ENCODE measurements at regions not wholly inside any gene's neighbourhood (a gene's known extent, or its start where the extent isn't known, plus 50 kb on each side); places are given as distances from the start of the nearest gene placed in this dataset.

GRCh38 chr12:127223011-127223410, 1044.0 kb upstream of the TMEM132C start:
- Histone ChIP-seq H3K27ac (ENCODE audit: low read depth in 2 of 2, low read length in 1 of 2) (no peak overlapping the region), H3K27me3 (ENCODE audit: control insufficient read depth in 1 of 2, insufficient read depth in 2 of 2, low read length in 2 of 2) (no peaks in the 10 kb centered on the region), H3K9me3 (ENCODE audit: control insufficient read depth in 2 of 2, insufficient read depth in 1 of 2, low read depth in 1 of 2, low read length in 1 of 2) (peaks cover 0 to 12% of the 10 kb centered on the region in 2 donors), H3K36me3 (ENCODE audit: control insufficient read depth in 2 of 2, insufficient read depth in 2 of 2, low read length in 1 of 2) (no peaks in the 10 kb centered on the region), H3K4me1 (ENCODE audit: control insufficient read depth in 2 of 2, insufficient read depth in 2 of 2, low read length in 1 of 2) (no peaks in the 10 kb centered on the region), H3K4me3 (ENCODE audit: low read depth in 1 of 2, low read length in 2 of 2) (no peak overlapping the region)
- WGBS, 2 donors: 89 to 97% methylated on average over 2 of the region's 2 CpGs

GRCh38 chr12:127223731-127224130, 1043.2 kb upstream of the TMEM132C start:
- no peaks in the 10 kb centered on the region for H3K36me3 ChIP-seq (ENCODE audit: control insufficient read depth in 2 of 2, insufficient read depth in 2 of 2, low read length in 1 of 2)
- 45 to 47% methylated on average over 3 of the region's 3 CpGs for WGBS, 2 donors
- H3K27me3 ChIP-seq (ENCODE audit: control insufficient read depth in 1 of 2, insufficient read depth in 2 of 2, low read length in 2 of 2): no peaks in the 10 kb centered on the region
- H3K4me1 ChIP-seq (ENCODE audit: control insufficient read depth in 2 of 2, insufficient read depth in 2 of 2, low read length in 1 of 2): no peaks in the 10 kb centered on the region
- no peak overlapping the region for H3K27ac ChIP-seq (ENCODE audit: low read depth in 2 of 2, low read length in 1 of 2)
- peaks cover 0 to 8% of the 10 kb centered on the region in 2 donors for H3K9me3 ChIP-seq (ENCODE audit: control insufficient read depth in 2 of 2, insufficient read depth in 1 of 2, low read depth in 1 of 2, low read length in 1 of 2)
- H3K4me3 ChIP-seq (ENCODE audit: low read depth in 1 of 2, low read length in 2 of 2): no peak overlapping the region

GRCh38 chr12:127230843-127231260, 1036.1 kb upstream of the TMEM132C start:
- H3K27ac ChIP-seq (ENCODE audit: low read depth in 2 of 2, low read length in 1 of 2): no peak overlapping the region
- 63 to 68% methylated on average over 6 of the region's 6 CpGs for WGBS, 2 donors
- H3K4me3 ChIP-seq (ENCODE audit: low read depth in 1 of 2, low read length in 2 of 2): no peak overlapping the region
- H3K36me3 ChIP-seq (ENCODE audit: control insufficient read depth in 2 of 2, insufficient read depth in 2 of 2, low read length in 1 of 2): no peaks in the 10 kb centered on the region
- no peaks in the 10 kb centered on the region for H3K27me3 ChIP-seq (ENCODE audit: control insufficient read depth in 1 of 2, insufficient read depth in 2 of 2, low read length in 2 of 2)
- peaks cover 4 to 7% of the 10 kb centered on the region in 2 donors for H3K9me3 ChIP-seq (ENCODE audit: control insufficient read depth in 2 of 2, insufficient read depth in 1 of 2, low read depth in 1 of 2, low read length in 1 of 2)
- no peaks in the 10 kb centered on the region for H3K4me1 ChIP-seq (ENCODE audit: control insufficient read depth in 2 of 2, insufficient read depth in 2 of 2, low read length in 1 of 2)

DNA sequence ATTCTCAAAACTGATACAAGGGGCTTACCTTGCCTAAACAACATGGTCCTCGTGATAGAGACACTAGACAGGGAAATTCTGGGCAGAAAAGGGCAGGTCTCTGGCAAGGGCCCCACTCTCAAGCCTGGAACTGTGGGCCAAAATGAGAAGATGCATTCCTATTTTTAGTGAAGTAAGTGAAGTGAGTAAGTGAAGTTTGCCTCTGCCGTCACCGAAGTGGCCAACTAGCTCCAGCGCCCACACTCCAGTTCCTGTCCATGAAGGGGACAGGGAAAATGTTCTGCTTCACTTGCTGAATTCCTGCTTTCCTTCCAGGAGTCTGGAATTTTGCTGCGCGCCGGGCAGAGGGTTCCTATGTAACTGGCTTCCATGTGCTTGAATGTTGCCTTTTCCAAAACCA, 1035.6 kb upstream of the TMEM132C start:
- Histone ChIP-seq H3K4me3 (ENCODE audit: low read depth in 1 of 2, low read length in 2 of 2) (no peak overlapping the region), H3K36me3 (ENCODE audit: control insufficient read depth in 2 of 2, insufficient read depth in 2 of 2, low read length in 1 of 2) (no peaks in the 10 kb centered on the region), H3K4me1 (ENCODE audit: control insufficient read depth in 2 of 2, insufficient read depth in 2 of 2, low read length in 1 of 2) (no peaks in the 10 kb centered on the region), H3K9me3 (ENCODE audit: control insufficient read depth in 2 of 2, insufficient read depth in 1 of 2, low read depth in 1 of 2, low read length in 1 of 2) (peaks cover 4 to 7% of the 10 kb centered on the region in 2 donors), H3K27ac (ENCODE audit: low read depth in 2 of 2, low read length in 1 of 2) (no peak overlapping the region), H3K27me3 (ENCODE audit: control insufficient read depth in 1 of 2, insufficient read depth in 2 of 2, low read length in 2 of 2) (no peaks in the 10 kb centered on the region)
- WGBS, 2 donors: 71 to 79% methylated on average over 7 of the region's 7 CpGs

- Histone ChIP-seq H3K27me3 (ENCODE audit: control insufficient read depth in 1 of 2, insufficient read depth in 2 of 2, low read length in 2 of 2) (no peaks in the 10 kb centered on the region), H3K36me3 (ENCODE audit: control insufficient read depth in 2 of 2, insufficient read depth in 2 of 2, low read length in 1 of 2) (no peaks in the 10 kb centered on the region), H3K4me1 (ENCODE audit: control insufficient read depth in 2 of 2, insufficient read depth in 2 of 2, low read length in 1 of 2) (no peaks in the 10 kb centered on the region), H3K4me3 (ENCODE audit: low read depth in 1 of 2, low read length in 2 of 2) (no peak overlapping the region), H3K9me3 (ENCODE audit: control insufficient read depth in 2 of 2, insufficient read depth in 1 of 2, low read depth in 1 of 2, low read length in 1 of 2) (peaks cover 7 to 8% of the 10 kb centered on the region in 2 donors), H3K27ac (ENCODE audit: low read depth in 2 of 2, low read length in 1 of 2) (no peak overlapping the region)
- 49 to 53% methylated on average over 2 of the region's 2 CpGs for WGBS, 2 donors
Observed at GRCh38 chr12:127233016-127233415, 1034.0 kb upstream of the TMEM132C start.

GRCh38 chr12:127235761-127236160, 1031.2 kb upstream of the TMEM132C start:
- H3K27ac ChIP-seq (ENCODE audit: low read depth in 2 of 2, low read length in 1 of 2): no peak overlapping the region

DNA sequence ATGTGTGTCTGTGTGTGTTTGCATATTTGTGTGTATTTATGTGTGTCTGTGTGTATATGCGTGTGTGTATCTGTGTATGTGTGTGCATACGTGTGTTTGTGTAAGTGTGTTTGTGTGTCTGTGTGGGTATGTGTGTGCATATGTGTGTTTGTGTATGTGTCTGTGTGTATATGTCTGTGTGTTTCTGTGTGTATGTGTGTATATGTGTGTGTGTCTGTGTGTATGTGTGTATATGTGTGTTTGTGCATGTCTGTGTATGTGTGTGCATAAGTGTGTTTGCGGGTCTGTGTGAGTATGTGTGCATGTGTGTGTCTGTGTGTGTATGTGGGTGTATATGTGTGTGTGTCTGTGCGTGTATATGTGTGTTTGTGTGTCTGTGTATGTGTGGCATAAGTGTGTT, 1030.5 kb upstream of the TMEM132C start:
- Histone ChIP-seq H3K27me3 (ENCODE audit: control insufficient read depth in 1 of 2, insufficient read depth in 2 of 2, low read length in 2 of 2) (no peaks in the 10 kb centered on the region), H3K27ac (ENCODE audit: low read depth in 2 of 2, low read length in 1 of 2) (no peak overlapping the region), H3K9me3 (ENCODE audit: control insufficient read depth in 2 of 2, insufficient read depth in 1 of 2, low read depth in 1 of 2, low read length in 1 of 2) (peaks cover 7 to 8% of the 10 kb centered on the region in 2 donors), H3K36me3 (ENCODE audit: control insufficient read depth in 2 of 2, insufficient read depth in 2 of 2, low read length in 1 of 2) (no peaks in the 10 kb centered on the region), H3K4me1 (ENCODE audit: control insufficient read depth in 2 of 2, insufficient read depth in 2 of 2, low read length in 1 of 2) (no peaks in the 10 kb centered on the region), H3K4me3 (ENCODE audit: low read depth in 1 of 2, low read length in 2 of 2) (no peak overlapping the region)
- WGBS, 2 donors: 71 to 81% methylated on average over 4 of the region's 4 CpGs

More at GRCh38 chr12:127235761-127236160, 1031.2 kb upstream of the TMEM132C start:
- Histone ChIP-seq H3K4me3 (ENCODE audit: low read depth in 1 of 2, low read length in 2 of 2) (no peak overlapping the region), H3K4me1 (ENCODE audit: control insufficient read depth in 2 of 2, insufficient read depth in 2 of 2, low read length in 1 of 2) (no peaks in the 10 kb centered on the region), H3K36me3 (ENCODE audit: control insufficient read depth in 2 of 2, insufficient read depth in 2 of 2, low read length in 1 of 2) (no peaks in the 10 kb centered on the region), H3K9me3 (ENCODE audit: control insufficient read depth in 2 of 2, insufficient read depth in 1 of 2, low read depth in 1 of 2, low read length in 1 of 2) (peaks cover 7 to 8% of the 10 kb centered on the region in 2 donors), H3K27me3 (ENCODE audit: control insufficient read depth in 1 of 2, insufficient read depth in 2 of 2, low read length in 2 of 2) (no peaks in the 10 kb centered on the region)
- whole genome bisulfite sequencing, 2 donors: 64 to 77% methylated on average over 8 of the region's 8 CpGs

DNA sequence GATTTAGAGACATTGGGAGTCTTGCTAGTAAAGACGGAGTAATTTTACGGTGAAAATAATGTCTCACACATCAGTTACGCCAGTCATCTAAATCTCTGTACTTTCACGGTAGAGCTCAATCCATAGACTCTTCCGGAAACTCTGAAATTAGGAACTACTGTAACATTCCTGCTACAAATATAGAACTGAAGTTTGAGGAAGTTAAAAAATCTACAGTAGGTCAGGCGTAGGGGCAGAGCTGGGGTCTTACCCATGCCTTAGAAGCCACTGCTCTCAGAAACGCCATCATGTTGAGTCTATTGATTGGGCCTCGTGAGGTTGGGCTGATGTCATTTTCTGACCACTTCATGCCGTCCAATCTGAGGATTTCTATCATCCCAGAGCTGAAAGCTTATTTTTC, 1029.8 kb upstream of the TMEM132C start:
- 89 to 92% methylated on average over 9 of the region's 9 CpGs for WGBS, 2 donors

GRCh38 chr12:127238107-127238506, 1028.9 kb upstream of the TMEM132C start:
- Histone ChIP-seq H3K4me1 (ENCODE audit: control insufficient read depth in 2 of 2, insufficient read depth in 2 of 2, low read length in 1 of 2) (no peaks in the 10 kb centered on the region), H3K4me3 (ENCODE audit: low read depth in 1 of 2, low read length in 2 of 2) (no peak overlapping the region), H3K27me3 (ENCODE audit: control insufficient read depth in 1 of 2, insufficient read depth in 2 of 2, low read length in 2 of 2) (no peaks in the 10 kb centered on the region), H3K27ac (ENCODE audit: low read depth in 2 of 2, low read length in 1 of 2) (no peak overlapping the region), H3K36me3 (ENCODE audit: control insufficient read depth in 2 of 2, insufficient read depth in 2 of 2, low read length in 1 of 2) (no peaks in the 10 kb centered on the region), H3K9me3 (ENCODE audit: control insufficient read depth in 2 of 2, insufficient read depth in 1 of 2, low read depth in 1 of 2, low read length in 1 of 2) (peaks cover 0 to 5% of the 10 kb centered on the region in 2 donors)
- WGBS, 2 donors: 89 to 92% methylated on average over 4 of the region's 4 CpGs

More for the DNA sequence above, 1029.8 kb upstream of the TMEM132C start:
- Histone ChIP-seq H3K27ac (ENCODE audit: low read depth in 2 of 2, low read length in 1 of 2) (no peak overlapping the region), H3K36me3 (ENCODE audit: control insufficient read depth in 2 of 2, insufficient read depth in 2 of 2, low read length in 1 of 2) (no peaks in the 10 kb centered on the region), H3K4me1 (ENCODE audit: control insufficient read depth in 2 of 2, insufficient read depth in 2 of 2, low read length in 1 of 2) (no peaks in the 10 kb centered on the region), H3K27me3 (ENCODE audit: control insufficient read depth in 1 of 2, insufficient read depth in 2 of 2, low read length in 2 of 2) (no peaks in the 10 kb centered on the region), H3K9me3 (ENCODE audit: control insufficient read depth in 2 of 2, insufficient read depth in 1 of 2, low read depth in 1 of 2, low read length in 1 of 2) (peaks cover under 1 to 6% of the 10 kb centered on the region in 2 donors), H3K4me3 (ENCODE audit: low read depth in 1 of 2, low read length in 2 of 2) (no peak overlapping the region)

- Histone ChIP-seq H3K9me3 (ENCODE audit: control insufficient read depth in 2 of 2, insufficient read depth in 1 of 2, low read depth in 1 of 2, low read length in 1 of 2) (peaks cover 0 to 5% of the 10 kb centered on the region in 2 donors), H3K4me1 (ENCODE audit: control insufficient read depth in 2 of 2, insufficient read depth in 2 of 2, low read length in 1 of 2) (no peaks in the 10 kb centered on the region), H3K36me3 (ENCODE audit: control insufficient read depth in 2 of 2, insufficient read depth in 2 of 2, low read length in 1 of 2) (no peaks in the 10 kb centered on the region), H3K27ac (ENCODE audit: low read depth in 2 of 2, low read length in 1 of 2) (no peak overlapping the region), H3K27me3 (ENCODE audit: control insufficient read depth in 1 of 2, insufficient read depth in 2 of 2, low read length in 2 of 2) (no peaks in the 10 kb centered on the region), H3K4me3 (ENCODE audit: low read depth in 1 of 2, low read length in 2 of 2) (no peak overlapping the region)
- 81 to 85% methylated on average over 6 of the region's 6 CpGs for WGBS, 2 donors
Observed at GRCh38 chr12:127239781-127240180, 1027.2 kb upstream of the TMEM132C start.
